Mucosa of descending colon (tissue), 3 donors: ENCODE measurements at regions not wholly inside any gene's neighbourhood (a gene's known extent, or its start where the extent isn't known, plus 50 kb on each side); places are given as distances from the start of the nearest gene placed in this dataset.
"Not testable (repeated sequence)": the region's sequence is repeated elsewhere in the genome, so short reads cannot be mapped to it uniquely, and the experiment has no call there.

Experiments
- ATAC-seq: fragments of 200-7000 bp; cut with Tn5 transposase; one replicate; pipeline ENCODE4 v1.9.1; 2020; ENCODE audit warnings: mild to moderate bottlenecking, moderate library complexity
- DNase-seq, 3 donors: peaks; one replicate each; pipeline ENCODE4 v3.0.0-alpha.2; 2020
- H3K36me3 ChIP-seq: fragments of 200-600 bp; one replicate; pipeline ENCODE4 v1.8.0; 2021; ENCODE audit warnings: low read depth, mild to moderate bottlenecking
- H3K4me1 ChIP-seq: fragments of 200-600 bp; one replicate; pipeline ENCODE4 v1.8.0; 2021; ENCODE audit warnings: low read depth, mild to moderate bottlenecking
- H3K4me3 ChIP-seq: fragments of 200-600 bp; one replicate; pipeline ENCODE4 v1.8.0; 2021; ENCODE audit warnings: mild to moderate bottlenecking
- H3K9me3 ChIP-seq: fragments of 200-600 bp; one replicate; pipeline ENCODE4 v1.8.0; 2021; ENCODE audit warnings: mild to moderate bottlenecking
- CTCF ChIP-seq: fragments of 200-600 bp; IDR thresholded peaks from one replicate; pipeline ENCODE4 v1.8.0; 2022; ENCODE audit warnings: antibody characterized with exemption, mild to moderate bottlenecking
- intact Hi-C, 2 donors: fragments of 100-400 bp; cut with DNase I in 1 of 2; cut with micrococcal nuclease in 1 of 2; formaldehyde crosslinking; loops; one replicate each; pipeline versions ENCODE4 v1.11.0 to v1.11.1; 2022; cut with DNase I, micrococcal nuclease
- donor health status: DM: no; HTN: no; CAD: no; lungs with moderate emphysema.
- donor health status: DM: no; HTN: no; CAD: no.
- donor health status: DM: no; HTN: yes; CAD: no.

- no peak for TF ChIP-seq CTCF
- DNase-seq (no peak), ATAC-seq (no peak)
- Histone ChIP-seq H3K4me1 (no peaks in the 10 kb centered on the region), H3K9me3 (no peaks in the 10 kb centered on the region), H3K36me3 (no peaks in the 10 kb centered on the region), H3K4me3 (no peak overlapping the region)
- intact Hi-C loops: no loop called here
These were observed 512.1 kb downstream of the IRS2 start for GRCh38 chr13:109274188-109274821.

GRCh38 chr13:109273326-109273751 is 513.0 kb downstream of the IRS2 start:
- Histone ChIP-seq H3K9me3 (no peaks in the 10 kb centered on the region), H3K36me3 (no peaks in the 10 kb centered on the region), H3K4me3 (no peak overlapping the region), H3K4me1 (no peaks in the 10 kb centered on the region)
- TF ChIP-seq CTCF: no peak
- intact Hi-C loops: no loop called here
- DNase-seq: no peak
- ATAC-seq: no peak

- DNase-seq (no peak), ATAC-seq (no peak)
- intact Hi-C loops: no loop called here
- H3K4me3 ChIP-seq: no peak overlapping the region
- no peaks in the 10 kb centered on the region for H3K4me1 ChIP-seq
- H3K9me3 ChIP-seq: no peaks in the 10 kb centered on the region
- no peaks in the 10 kb centered on the region for H3K36me3 ChIP-seq
- no peak for TF ChIP-seq CTCF
These were observed 513.6 kb downstream of the IRS2 start for GRCh38 chr13:109272595-109273325.

GRCh38 chr13:109271555-109272541 is 514.5 kb downstream of the IRS2 start:
- no peaks in the 10 kb centered on the region for H3K36me3 ChIP-seq
- no peak for DNase-seq
- TF ChIP-seq CTCF: no peak
- H3K4me3 ChIP-seq: no peak overlapping the region
- intact Hi-C loops: no loop called here
- no peaks in the 10 kb centered on the region for H3K9me3 ChIP-seq
- no peaks in the 10 kb centered on the region for H3K4me1 ChIP-seq
- no peak for ATAC-seq

- Histone ChIP-seq H3K9me3 (no peaks in the 10 kb centered on the region), H3K36me3 (no peaks in the 10 kb centered on the region), H3K4me3 (no peak overlapping the region), H3K4me1 (no peaks in the 10 kb centered on the region)
- DNase-seq: no peak
- ATAC-seq: no peak
- intact Hi-C loops: no loop called here
- no peak for TF ChIP-seq CTCF
These were observed 515.3 kb downstream of the IRS2 start for GRCh38 chr13:109271061-109271460.

GRCh38 chr13:109269381-109269780 is 517.0 kb downstream of the IRS2 start:
- H3K4me1 ChIP-seq, H3K9me3 ChIP-seq, intact Hi-C loops, H3K36me3 ChIP-seq, H3K4me3 ChIP-seq, ATAC-seq, DNase-seq: not testable (repeated sequence)

- intact Hi-C loops, H3K36me3 ChIP-seq, H3K4me3 ChIP-seq, H3K4me1 ChIP-seq, ATAC-seq, DNase-seq, H3K9me3 ChIP-seq: not testable (repeated sequence)
These were observed 517.9 kb downstream of the IRS2 start for GRCh38 chr13:109268492-109268891.

GRCh38 chr13:109267400-109267799 is 519.0 kb downstream of the IRS2 start:
- ATAC-seq, H3K4me3 ChIP-seq, H3K4me1 ChIP-seq, H3K9me3 ChIP-seq, DNase-seq, H3K36me3 ChIP-seq, intact Hi-C loops: not testable (repeated sequence)

GRCh38 chr13:109265438-109265742 is 521.0 kb downstream of the IRS2 start:
- DNase-seq, H3K4me3 ChIP-seq, ATAC-seq, H3K9me3 ChIP-seq, H3K36me3 ChIP-seq, intact Hi-C loops, H3K4me1 ChIP-seq: not testable (repeated sequence)
